Keratinocyte (primary cell): ENCODE measurements at regions not wholly inside any gene's neighbourhood (a gene's known extent, or its start where the extent isn't known, plus 50 kb on each side); places are given as distances from the start of the nearest gene placed in this dataset.

Experiments used
- DNase-seq: peaks from one replicate; pipeline ENCODE4 v3.0.0-alpha.2; 2011; ENCODE audit warnings: low read depth, missing footprints, low spot score
- FAIRE-seq: peaks from 2 replicates; lab custom pipeline; 2011; peaks lifted over from hg19 to GRCh38; lab: Jason Lieb, UNC
- H2AFZ ChIP-seq: 2 replicates; pipeline ENCODE4 v1.6.0; 2012; ENCODE audit warnings: low read length, control low read depth, inconsistent platforms; ENCODE audit not compliant: control insufficient read depth
- H3K27ac ChIP-seq: 2 replicates; pipeline ENCODE4 v1.5.1; 2011; ENCODE audit warnings: low read length; ENCODE audit not compliant: control insufficient read depth, insufficient read depth
- H3K27me3 ChIP-seq: 3 replicates; pipeline ENCODE4 v1.6.0; 2011; ENCODE audit warnings: low read length; ENCODE audit not compliant: control insufficient read depth, insufficient read depth; ENCODE audit errors: extremely low read depth
- H3K36me3 ChIP-seq, 2 experiments: 2 replicates in 1 of 2; 3 replicates in 1 of 2; pipeline ENCODE4 v1.5.1; 2011; ENCODE audit warnings: low read length in 2 of 2, mild to moderate bottlenecking in 1 of 2; ENCODE audit not compliant: control insufficient read depth in 2 of 2, insufficient read depth in 2 of 2; ENCODE audit errors: extremely low read depth in 1 of 2
- H3K4me1 ChIP-seq: 3 replicates; pipeline ENCODE4 v1.5.1; 2011; ENCODE audit warnings: low read length; ENCODE audit not compliant: control insufficient read depth, insufficient read depth; ENCODE audit errors: extremely low read depth
- H3K4me2 ChIP-seq: 3 replicates; pipeline ENCODE4 v1.6.0; 2011; ENCODE audit warnings: low read depth, low read length; ENCODE audit not compliant: control insufficient read depth, insufficient read depth; ENCODE audit errors: extremely low read depth
- H3K4me3 ChIP-seq, 3 experiments: fragments of 200-600 bp in 1 of 3; sonication (generic) in 1 of 3; 2 replicates in 2 of 3; 3 replicates in 1 of 3; pipeline ENCODE4 v1.5.1; 2011 to 2016; ENCODE audit warnings: low read length in 3 of 3, mild to moderate bottlenecking in 3 of 3, control low read depth in 2 of 3, inconsistent platforms in 1 of 3, low read depth in 1 of 3, mixed read lengths in 1 of 3, mixed run types in 1 of 3, moderate library complexity in 1 of 3; ENCODE audit not compliant: control insufficient read depth in 2 of 3, insufficient read depth in 2 of 3; ENCODE audit errors: extremely low read depth in 1 of 3
- H3K79me2 ChIP-seq: 2 replicates; pipeline ENCODE4 v1.6.0; 2012; ENCODE audit warnings: low read length; ENCODE audit not compliant: control insufficient read depth, insufficient read depth
- H3K9ac ChIP-seq: 3 replicates; pipeline ENCODE4 v1.6.0; 2011; ENCODE audit warnings: low read length; ENCODE audit not compliant: control insufficient read depth, insufficient read depth; ENCODE audit errors: extremely low read depth
- H3K9me1 ChIP-seq: 3 replicates; pipeline ENCODE4 v1.6.0; 2011; ENCODE audit warnings: low read length; ENCODE audit not compliant: control insufficient read depth, insufficient read depth; ENCODE audit errors: extremely low read depth
- H3K9me3 ChIP-seq: 2 replicates; pipeline ENCODE4 v1.5.1; 2012; ENCODE audit warnings: low read depth, low read length; ENCODE audit not compliant: control insufficient read depth
- H4K20me1 ChIP-seq: 3 replicates; pipeline ENCODE4 v1.6.0; 2011; ENCODE audit warnings: low read length; ENCODE audit not compliant: control insufficient read depth, insufficient read depth; ENCODE audit errors: extremely low read depth
- EZH2 ChIP-seq: IDR thresholded peaks from one replicate; pipeline ENCODE4 v1.6.1; 2012; ENCODE audit warnings: inconsistent platforms, mild to moderate bottlenecking, low read length, moderate library complexity
- dilution Hi-C: fragments of 300-500 bp; cut with MboI; formaldehyde crosslinking; loops from one replicate; pipeline ENCODE4 v1.7.0; 2020; ENCODE audit warnings: low sequenced_read_pairs; ENCODE audit not compliant: extremely low pct_ligation_motif_present
- TF ChIP-seq, protein P1 (sequence below), 3 experiments: IDR thresholded peaks in 1 of 3; conservative IDR thresholded peaks in 1 of 3; optimal IDR thresholded peaks in 1 of 3; 2 replicates in 2 of 3; 3 replicates in 1 of 3; pipeline versions ENCODE3 to v1.5.1; 2011; ENCODE audit warnings: low read length in 3 of 3, mild to moderate bottlenecking in 3 of 3, moderate library complexity in 2 of 3, control low read depth in 1 of 3, inconsistent platforms in 1 of 3; ENCODE audit not compliant: insufficient read depth in 2 of 3; ENCODE audit errors: extremely low read depth in 1 of 3

DNA sequence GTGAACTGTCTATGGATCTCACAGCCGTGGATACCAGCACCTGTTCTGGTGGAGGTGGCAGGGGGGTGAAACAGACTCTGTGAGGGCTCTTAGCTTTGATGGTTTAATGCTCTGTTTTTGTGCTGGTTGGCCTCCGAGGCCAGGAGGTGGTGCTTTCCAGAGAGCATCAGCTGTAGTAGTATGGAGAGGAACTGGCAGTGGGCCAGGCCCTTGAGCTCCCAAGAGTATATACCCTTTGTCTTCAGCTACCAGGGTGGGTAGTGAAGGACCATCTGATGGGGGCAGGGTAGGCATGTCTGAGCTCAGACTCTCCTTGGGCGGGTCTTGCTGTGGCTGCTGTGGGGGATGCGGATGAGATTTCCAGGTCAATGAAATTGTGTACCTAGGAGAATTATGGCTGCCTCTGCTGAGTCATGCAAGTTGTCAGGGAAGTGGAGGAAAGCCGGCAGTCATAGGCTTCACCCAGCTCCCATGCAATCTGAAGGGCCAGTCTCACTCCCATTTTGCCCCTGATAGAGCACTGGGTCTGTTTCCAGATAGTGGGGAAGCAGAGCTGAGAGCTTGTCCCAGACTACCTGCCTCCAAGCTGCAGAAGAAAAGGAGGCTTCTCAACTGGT is 102.7 kb upstream of the AHI1 start:
- dilution Hi-C loops: no loop called here
- no peak for FAIRE-seq

DNA sequence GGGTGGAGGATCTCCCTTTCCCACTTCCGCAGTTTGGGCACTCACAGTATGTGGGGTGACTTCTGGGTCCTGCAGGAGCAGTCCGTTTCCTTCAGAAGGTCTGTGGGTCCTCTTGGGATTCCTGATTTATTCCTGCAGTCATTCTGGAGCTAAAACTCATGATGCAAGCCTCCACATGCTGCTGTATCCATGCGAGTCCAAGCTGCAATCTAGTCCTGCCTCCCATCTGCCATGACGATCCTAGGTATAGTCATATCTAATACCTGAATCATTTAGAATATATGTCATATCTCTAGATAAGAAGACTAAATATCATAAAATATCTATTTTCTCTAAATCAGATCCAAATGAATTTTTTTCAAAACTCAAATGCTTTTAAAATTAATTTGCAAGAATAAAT is 103.4 kb upstream of the AHI1 start:
- Histone ChIP-seq H3K27ac (no peak overlapping the region), H4K20me1 (no peaks in the 10 kb centered on the region), H3K4me1 (peaks cover 6% of the 10 kb centered on the region), H3K79me2 (no peaks in the 10 kb centered on the region), H3K4me2 (no peak overlapping the region), H3K27me3 (no peaks in the 10 kb centered on the region), H3K9me1 (no peaks in the 10 kb centered on the region), H2AFZ (peak overlapping the region; percentile 33), H3K4me3 (no peak overlapping the region), H3K36me3 (no peaks in the 10 kb centered on the region), H3K9ac (no peak overlapping the region), H3K9me3 (no peaks in the 10 kb centered on the region)
- no peak for DNase-seq
- dilution Hi-C loops: no loop called here
- TF ChIP-seq EZH2: no peak
- TF ChIP-seq, protein P1, sequence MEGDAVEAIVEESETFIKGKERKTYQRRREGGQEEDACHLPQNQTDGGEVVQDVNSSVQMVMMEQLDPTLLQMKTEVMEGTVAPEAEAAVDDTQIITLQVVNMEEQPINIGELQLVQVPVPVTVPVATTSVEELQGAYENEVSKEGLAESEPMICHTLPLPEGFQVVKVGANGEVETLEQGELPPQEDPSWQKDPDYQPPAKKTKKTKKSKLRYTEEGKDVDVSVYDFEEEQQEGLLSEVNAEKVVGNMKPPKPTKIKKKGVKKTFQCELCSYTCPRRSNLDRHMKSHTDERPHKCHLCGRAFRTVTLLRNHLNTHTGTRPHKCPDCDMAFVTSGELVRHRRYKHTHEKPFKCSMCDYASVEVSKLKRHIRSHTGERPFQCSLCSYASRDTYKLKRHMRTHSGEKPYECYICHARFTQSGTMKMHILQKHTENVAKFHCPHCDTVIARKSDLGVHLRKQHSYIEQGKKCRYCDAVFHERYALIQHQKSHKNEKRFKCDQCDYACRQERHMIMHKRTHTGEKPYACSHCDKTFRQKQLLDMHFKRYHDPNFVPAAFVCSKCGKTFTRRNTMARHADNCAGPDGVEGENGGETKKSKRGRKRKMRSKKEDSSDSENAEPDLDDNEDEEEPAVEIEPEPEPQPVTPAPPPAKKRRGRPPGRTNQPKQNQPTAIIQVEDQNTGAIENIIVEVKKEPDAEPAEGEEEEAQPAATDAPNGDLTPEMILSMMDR (optimal IDR thresholded peaks at IDR 0.05 in 1 of 3, IDR thresholded peaks at IDR 0.05 in 1 of 3, conservative IDR thresholded peaks at IDR 0.05 in 1 of 3; ENCODE audit: extremely low read depth in 1 of 3, insufficient read depth in 2 of 3, low read length in 3 of 3): no peak
- no peak for FAIRE-seq

More for the DNA sequence above, 102.7 kb upstream of the AHI1 start:
- Histone ChIP-seq H3K9me1 (no peaks in the 10 kb centered on the region), H3K9ac (no peak overlapping the region), H3K9me3 (no peaks in the 10 kb centered on the region), H3K27me3 (no peaks in the 10 kb centered on the region), H3K27ac (no peak overlapping the region), H3K4me3 (no peak overlapping the region), H3K4me2 (no peak overlapping the region), H3K4me1 (peaks cover 6% of the 10 kb centered on the region), H2AFZ (peak overlapping the region; percentile 33), H3K79me2 (no peaks in the 10 kb centered on the region), H4K20me1 (no peaks in the 10 kb centered on the region), H3K36me3 (no peaks in the 10 kb centered on the region)
- DNase-seq: no peak
- TF ChIP-seq, protein P1 (optimal IDR thresholded peaks at IDR 0.05 in 1 of 3, IDR thresholded peaks at IDR 0.05 in 1 of 3, conservative IDR thresholded peaks at IDR 0.05 in 1 of 3; ENCODE audit: extremely low read depth in 1 of 3, insufficient read depth in 2 of 3, low read length in 3 of 3): no peak
- TF ChIP-seq EZH2: no peak
